GF-D8 (cell line): ENCODE measurements at regions not wholly inside any gene's neighbourhood (a gene's known extent, or its start where the extent isn't known, plus 50 kb on each side); places are given as distances from the start of the nearest gene placed in this dataset.

ENCODE experiments used
- DNase-seq: peaks from one replicate; lab custom pipeline; 2025; lab: John Stamatoyannopoulos, UW

DNA sequence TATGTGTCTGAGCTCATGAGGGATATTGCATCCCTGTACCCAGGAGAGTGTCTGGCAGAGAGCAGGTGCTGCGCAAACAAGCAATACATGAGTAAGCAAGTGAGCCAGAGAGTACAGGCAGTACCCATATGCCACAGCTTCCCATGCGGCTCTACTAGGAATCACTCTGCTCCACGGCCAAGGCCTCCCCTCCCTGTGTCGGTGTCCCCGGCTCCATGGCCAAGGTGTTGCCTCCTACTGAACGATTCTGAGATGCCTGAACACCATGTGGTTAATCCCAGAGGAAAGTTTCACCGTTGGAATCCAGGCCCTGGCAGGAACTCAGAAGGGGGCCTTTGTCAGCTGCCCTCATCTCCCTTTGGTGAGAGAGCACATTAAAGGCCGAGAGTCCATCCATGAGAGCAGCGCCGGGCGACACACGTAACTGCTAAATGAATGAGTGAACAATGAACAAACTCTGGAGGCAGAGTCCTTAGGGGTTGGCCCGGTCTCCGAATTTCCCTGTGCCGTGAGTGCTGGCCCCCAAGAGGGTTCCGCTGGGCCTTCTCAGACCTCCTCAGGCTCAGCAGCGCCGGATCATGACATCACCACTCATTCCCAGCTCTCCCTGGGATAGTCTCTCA, 136.0 kb upstream of the FAM20C start:
- no peak for DNase-seq

DNA sequence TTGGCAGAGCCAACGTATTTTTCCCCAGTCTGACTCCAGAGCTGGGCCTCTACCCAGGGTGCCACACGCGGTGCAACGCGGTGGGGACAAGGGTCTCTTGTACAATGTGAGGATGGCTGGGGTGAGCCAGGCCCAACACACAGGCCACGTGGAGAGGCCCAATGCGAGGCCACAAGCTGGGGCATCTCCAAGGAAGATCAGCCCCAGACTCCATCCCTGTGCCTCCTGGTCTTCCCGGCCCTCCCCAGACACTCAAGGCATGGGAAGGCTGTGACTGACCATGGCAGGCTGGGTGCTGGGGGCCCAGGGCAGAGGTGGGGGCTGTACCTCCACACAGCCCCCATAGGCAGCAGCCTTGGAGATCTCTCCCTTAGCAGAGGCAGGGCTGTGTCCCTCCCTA, 135.3 kb upstream of the FAM20C start:
- no peak for DNase-seq

- no peak for DNase-seq
Measured at GRCh38 chr7:57482-58255, 134.7 kb upstream of the FAM20C start.

- no peak for DNase-seq
Measured at GRCh38 chr7:58316-58715, 134.1 kb upstream of the FAM20C start.

DNA sequence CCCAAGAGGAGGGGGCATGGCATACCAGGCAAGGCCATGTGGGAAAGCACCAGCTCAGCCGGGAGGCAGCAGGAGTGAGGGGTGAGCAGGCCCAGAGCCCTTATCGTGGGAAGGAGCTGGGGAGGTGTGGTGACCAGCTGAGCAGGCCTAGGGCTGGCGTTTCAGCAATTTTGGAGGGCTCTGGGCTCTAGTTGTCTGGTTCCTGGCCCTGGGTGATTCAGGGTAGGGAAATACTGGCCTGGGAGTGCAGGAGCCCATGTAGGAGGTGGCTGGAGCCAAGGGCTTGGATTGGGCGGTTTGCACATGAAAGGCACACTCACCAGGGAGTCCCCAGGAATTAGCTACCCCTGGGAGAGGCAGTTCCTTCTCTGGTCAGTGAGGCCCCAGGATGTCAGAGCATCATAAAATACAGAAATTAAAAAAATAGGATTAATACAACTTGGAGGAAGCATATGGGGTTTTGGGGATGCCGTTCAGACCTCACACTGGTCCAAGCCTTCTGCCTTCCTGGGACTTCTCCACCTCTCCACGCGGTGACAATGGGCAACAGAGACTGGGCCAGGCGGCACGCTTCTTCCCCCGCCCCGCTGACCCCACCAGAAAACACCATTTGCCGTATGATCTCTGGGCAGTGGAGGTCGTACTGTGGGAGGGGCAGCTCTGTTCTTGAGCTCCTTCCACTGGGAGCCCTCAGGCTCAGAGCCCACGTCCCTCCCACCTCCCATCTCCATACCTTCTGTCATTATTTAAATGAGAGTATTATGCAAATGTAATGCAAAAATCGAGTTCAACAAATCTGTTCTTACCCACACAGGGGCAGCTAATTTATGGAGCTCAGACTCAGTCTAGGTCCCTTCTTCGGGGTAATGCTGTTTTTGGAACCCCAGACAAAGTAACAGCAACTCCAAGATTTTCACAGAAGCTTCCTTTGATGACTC, 133.0 kb upstream of the FAM20C start:
- no peak for DNase-seq

- DNase-seq: no peak
Measured at GRCh38 chr7:60017-60675, 132.2 kb upstream of the FAM20C start.

GRCh38 chr7:60706-61105, 131.7 kb upstream of the FAM20C start:
- DNase-seq: no peak

DNA sequence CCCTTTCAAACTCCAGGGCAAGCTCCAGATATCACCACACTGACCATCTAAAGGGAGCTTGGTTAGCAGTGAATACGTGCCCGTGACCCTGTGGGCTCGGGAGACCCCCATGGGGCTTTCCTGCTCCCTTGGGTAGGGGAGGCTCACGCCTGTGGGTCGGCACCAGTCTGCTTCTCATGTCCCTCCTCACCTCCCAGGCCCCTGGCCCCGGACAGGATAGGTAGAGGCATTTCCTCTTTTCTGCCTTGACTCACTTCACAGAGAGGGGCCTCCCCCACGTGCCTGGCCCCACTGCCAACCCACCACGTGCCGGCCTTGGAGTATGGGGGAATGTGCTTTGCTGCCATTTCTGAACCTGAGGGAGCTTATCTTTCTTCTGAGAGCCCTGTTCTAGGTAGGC, 131.3 kb upstream of the FAM20C start:
- DNase-seq: peak; percentile 4

GRCh38 chr7:61576-62360, 130.6 kb upstream of the FAM20C start:
- no peak for DNase-seq

- DNase-seq: no peak
Measured at GRCh38 chr7:62361-63116, 129.8 kb upstream of the FAM20C start.

- no peak for DNase-seq
Measured at GRCh38 chr7:63117-63480, 129.3 kb upstream of the FAM20C start.

- peak; percentile 65 for DNase-seq
Measured at GRCh38 chr7:63521-64021, 128.8 kb upstream of the FAM20C start.

DNA sequence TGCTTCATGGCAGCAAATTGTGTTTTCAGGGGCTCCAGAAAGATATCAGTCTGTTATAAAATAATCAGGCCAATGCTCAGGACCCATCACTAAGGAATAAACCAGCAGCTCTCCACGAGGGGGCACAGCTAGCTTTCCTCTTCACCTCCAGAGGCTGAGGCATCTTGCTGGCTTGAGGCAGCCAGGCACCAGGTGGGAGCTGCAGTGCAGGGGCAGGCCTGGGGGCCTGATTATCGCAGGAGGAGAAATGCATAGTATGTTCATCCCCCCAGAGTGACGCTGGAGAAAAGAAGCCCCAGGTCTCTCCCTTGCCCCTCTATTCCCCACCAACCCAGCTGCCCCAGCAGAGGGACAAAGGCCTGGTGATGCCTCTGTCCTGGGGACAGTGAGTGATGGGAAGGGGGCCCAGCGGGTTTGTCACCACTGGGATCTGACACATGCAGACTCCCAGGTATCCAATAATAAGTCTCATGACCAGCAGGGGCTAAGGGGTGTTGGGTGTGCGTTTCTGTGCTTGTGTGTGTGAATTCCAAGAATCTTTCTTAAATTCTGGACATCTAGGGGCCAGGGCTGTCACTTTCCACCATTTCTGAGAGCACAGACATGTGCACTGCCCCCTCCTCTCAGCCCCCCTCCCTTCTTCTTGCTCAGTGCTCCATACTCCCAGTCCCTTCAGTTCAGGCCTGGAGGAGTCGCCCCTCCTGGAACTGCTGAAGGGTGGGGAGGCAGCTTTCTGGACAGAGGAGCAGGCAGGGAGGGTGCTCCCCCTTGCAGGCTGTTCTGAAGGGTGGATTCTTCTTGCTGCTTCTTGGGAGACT, 128.1 kb upstream of the FAM20C start:
- DNase-seq: peak; percentile 65

DNA sequence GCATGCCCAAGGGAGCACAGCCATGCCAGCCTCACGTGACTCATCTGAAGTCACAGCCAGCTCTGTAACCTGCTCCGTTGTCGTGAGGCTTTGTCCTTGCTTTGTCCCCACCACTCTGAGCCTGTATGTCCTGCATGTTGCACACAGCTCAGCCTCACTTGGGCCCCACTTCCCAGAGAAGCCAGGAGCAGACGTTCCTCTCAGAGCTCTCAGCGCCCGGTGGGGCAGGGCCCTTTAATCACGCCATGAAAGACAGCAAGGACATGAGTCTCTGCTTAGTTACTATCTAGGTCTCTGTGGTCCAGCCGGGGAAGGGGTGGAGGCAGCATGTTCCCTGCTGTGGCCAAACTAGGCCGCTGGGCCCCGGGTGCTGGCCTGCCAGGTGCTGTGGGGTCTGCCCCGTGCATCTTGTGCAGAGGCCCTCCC, 127.4 kb upstream of the FAM20C start:
- no peak for DNase-seq

- no peak for DNase-seq
Measured at GRCh38 chr7:65554-65953, 126.8 kb upstream of the FAM20C start.

DNA sequence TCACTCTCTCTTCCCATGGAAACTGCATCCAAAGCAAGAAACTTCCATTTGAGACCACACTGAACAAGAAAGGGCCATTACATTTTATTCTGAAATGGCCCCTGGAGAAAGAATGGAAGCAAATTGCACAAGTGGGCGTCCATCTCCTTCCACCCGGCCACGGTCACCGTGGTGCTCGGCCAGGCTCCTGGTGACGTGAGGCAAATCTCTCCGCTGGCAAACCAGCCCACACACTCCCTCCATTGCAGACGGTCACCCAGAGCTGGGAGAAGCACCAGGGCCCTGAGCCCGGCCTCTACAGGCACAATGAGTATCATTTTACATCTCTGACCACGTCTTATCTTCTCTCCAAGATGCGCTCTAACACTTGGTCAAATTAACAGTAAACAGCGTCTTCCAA, 126.1 kb upstream of the FAM20C start:
- no peak for DNase-seq

DNA sequence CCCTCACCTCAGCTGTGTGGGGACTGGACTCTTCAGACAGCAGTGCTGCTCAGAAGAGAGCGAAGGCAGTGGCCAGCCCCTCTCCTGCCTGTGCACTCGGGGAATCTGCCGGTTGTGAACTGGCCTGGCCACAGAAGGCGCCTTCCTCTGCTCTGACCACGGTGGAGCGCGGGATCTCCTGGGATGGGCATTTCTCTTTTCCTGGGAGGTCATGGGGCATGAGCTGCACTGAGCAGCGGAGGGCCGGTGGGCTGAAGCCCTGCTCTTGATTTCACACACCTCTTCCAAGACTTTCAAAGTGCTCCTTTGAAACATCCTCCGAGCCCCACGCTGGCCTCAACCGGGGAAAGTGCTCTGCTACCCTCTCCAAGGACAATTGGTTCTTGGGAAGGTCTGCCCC, 125.6 kb upstream of the FAM20C start:
- DNase-seq: no peak

- no peak for DNase-seq
Measured at GRCh38 chr7:67661-68395, 124.5 kb upstream of the FAM20C start.

DNA sequence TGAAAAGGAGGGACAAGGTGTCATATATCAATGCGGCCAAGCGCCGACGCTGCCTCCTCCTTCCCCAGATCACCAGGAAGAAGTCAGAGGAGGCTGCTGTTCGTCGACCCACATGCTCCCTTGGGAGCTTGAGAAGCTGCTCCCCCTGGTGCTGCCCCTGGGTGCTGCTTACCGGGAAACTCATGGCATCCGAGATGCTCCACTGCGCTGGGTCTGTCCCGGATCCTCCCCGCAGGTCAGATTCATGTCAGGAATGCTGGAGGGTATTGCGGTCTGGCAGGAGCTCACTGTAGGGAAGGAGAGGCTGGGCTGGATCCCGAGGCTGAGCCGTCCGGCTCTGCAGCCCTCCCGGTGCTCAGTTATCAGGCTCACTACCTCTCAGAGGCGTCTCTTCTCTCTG, 123.7 kb upstream of the FAM20C start:
- DNase-seq: no peak
